ENCODE measurements at regions not wholly inside any gene's neighbourhood (a gene's known extent, or its start where the extent isn't known, plus 50 kb on each side); places are given as distances from the start of the nearest gene placed in this dataset.
A peak's percentile ranks its signal among the peaks of the same experiment; 100 is the strongest.

GRCh38 chr4:163077680-163078079 lies 89.0 kb downstream of the NAF1 start:
- CTCF ChIA-PET, result no interaction called here
- no peaks in the 10 kb centered on the region for H3K27me3 Mint-ChIP-seq
- no peaks in the 10 kb centered on the region for H3K9me3 Mint-ChIP-seq
- H3K36me3 Mint-ChIP-seq, result no peaks in the 10 kb centered on the region
- H3K4me3 Mint-ChIP-seq, result no peak overlapping the region
- H3K27ac Mint-ChIP-seq, result no peak overlapping the region
- no peaks in the 10 kb centered on the region for H3K4me1 Mint-ChIP-seq
- DNase-seq, result no peak

- H3K9me3 Mint-ChIP-seq, result no peaks in the 10 kb centered on the region
- CTCF ChIA-PET, result no interaction called here
Measured at GRCh38 chr4:163072222-163072621, 94.5 kb downstream of the NAF1 start.

GRCh38 chr4:163071308-163071707 lies 95.4 kb downstream of the NAF1 start:
- no peaks in the 10 kb centered on the region for H3K4me1 Mint-ChIP-seq
- CTCF ChIA-PET, result no interaction called here
- no peaks in the 10 kb centered on the region for H3K27me3 Mint-ChIP-seq
- no peak overlapping the region for H3K4me3 Mint-ChIP-seq
- DNase-seq, result no peak
- no peaks in the 10 kb centered on the region for H3K9me3 Mint-ChIP-seq
- H3K27ac Mint-ChIP-seq, result no peak overlapping the region
- no peaks in the 10 kb centered on the region for H3K36me3 Mint-ChIP-seq

More at GRCh38 chr4:163072222-163072621, 94.5 kb downstream of the NAF1 start:
- no peaks in the 10 kb centered on the region for H3K36me3 Mint-ChIP-seq
- no peaks in the 10 kb centered on the region for H3K4me1 Mint-ChIP-seq
- H3K27me3 Mint-ChIP-seq, result no peaks in the 10 kb centered on the region
- no peak for DNase-seq
- no peak overlapping the region for H3K27ac Mint-ChIP-seq
- H3K4me3 Mint-ChIP-seq, result no peak overlapping the region

- no peaks in the 10 kb centered on the region for H3K4me1 Mint-ChIP-seq
- no peak overlapping the region for H3K4me3 Mint-ChIP-seq
- no peak for DNase-seq
- no peaks in the 10 kb centered on the region for H3K9me3 Mint-ChIP-seq
- H3K36me3 Mint-ChIP-seq, result no peaks in the 10 kb centered on the region
- no peaks in the 10 kb centered on the region for H3K27me3 Mint-ChIP-seq
- H3K27ac Mint-ChIP-seq, result no peak overlapping the region
- CTCF ChIA-PET, result no interaction called here
Measured at GRCh38 chr4:163070023-163070422, 96.7 kb downstream of the NAF1 start.

- Mint-ChIP-seq H3K9me3 (no peaks in the 10 kb centered on the region), H3K4me3 (no peak overlapping the region), H3K27me3 (no peaks in the 10 kb centered on the region), H3K27ac (no peak overlapping the region), H3K36me3 (no peaks in the 10 kb centered on the region), H3K4me1 (no peaks in the 10 kb centered on the region)
- CTCF ChIA-PET, result no interaction called here
- DNase-seq, result no peak
Measured at GRCh38 chr4:163063891-163064290, 102.8 kb downstream of the NAF1 start.

- CTCF ChIA-PET, result interaction anchor here (1.0 kb wide), 1 partner anchor 499 kb away, joined by 3 read pairs; no protein-coding TSS in a partner anchor
Measured at GRCh38 chr4:163048447-163048846, 118.2 kb downstream of the NAF1 start.

GRCh38 chr4:163042306-163042705 lies 124.4 kb downstream of the NAF1 start:
- H3K4me3 Mint-ChIP-seq, result no peak overlapping the region
- DNase-seq, result no peak
- CTCF ChIA-PET, result no interaction called here
- H3K27ac Mint-ChIP-seq, result no peak overlapping the region
- no peaks in the 10 kb centered on the region for H3K9me3 Mint-ChIP-seq
- no peaks in the 10 kb centered on the region for H3K27me3 Mint-ChIP-seq
- H3K36me3 Mint-ChIP-seq, result no peaks in the 10 kb centered on the region
- no peaks in the 10 kb centered on the region for H3K4me1 Mint-ChIP-seq

More at GRCh38 chr4:163048447-163048846, 118.2 kb downstream of the NAF1 start:
- no peak overlapping the region for H3K27ac Mint-ChIP-seq
- H3K4me1 Mint-ChIP-seq, result no peaks in the 10 kb centered on the region
- peaks cover 4% of the 10 kb centered on the region for H3K27me3 Mint-ChIP-seq
- H3K36me3 Mint-ChIP-seq, result no peaks in the 10 kb centered on the region
- no peak overlapping the region for H3K4me3 Mint-ChIP-seq
- DNase-seq, result peak; percentile 26
- H3K9me3 Mint-ChIP-seq, result no peaks in the 10 kb centered on the region

- Mint-ChIP-seq H3K27ac (no peak overlapping the region), H3K9me3 (no peaks in the 10 kb centered on the region), H3K4me3 (no peak overlapping the region), H3K36me3 (no peaks in the 10 kb centered on the region), H3K27me3 (no peaks in the 10 kb centered on the region), H3K4me1 (no peaks in the 10 kb centered on the region)
- DNase-seq, result no peak
- CTCF ChIA-PET, result no interaction called here
Measured at GRCh38 chr4:163017135-163017534, 149.6 kb downstream of the NAF1 start.

- no peaks in the 10 kb centered on the region for H3K27me3 Mint-ChIP-seq
- no peak overlapping the region for H3K27ac Mint-ChIP-seq
Measured at GRCh38 chr4:163012816-163013215, 153.9 kb downstream of the NAF1 start.

GRCh38 chr4:163003979-163004378 lies 162.7 kb downstream of the NAF1 start:
- Mint-ChIP-seq H3K4me1 (no peaks in the 10 kb centered on the region), H3K27ac (no peak overlapping the region), H3K27me3 (no peaks in the 10 kb centered on the region), H3K4me3 (no peak overlapping the region), H3K36me3 (no peaks in the 10 kb centered on the region), H3K9me3 (no peaks in the 10 kb centered on the region)
- CTCF ChIA-PET, result no interaction called here
- no peak for DNase-seq

More at GRCh38 chr4:163012816-163013215, 153.9 kb downstream of the NAF1 start:
- no peak overlapping the region for H3K4me3 Mint-ChIP-seq
- H3K9me3 Mint-ChIP-seq, result peaks cover 3% of the 10 kb centered on the region
- CTCF ChIA-PET, result no interaction called here
- DNase-seq, result no peak
- H3K4me1 Mint-ChIP-seq, result no peaks in the 10 kb centered on the region
- H3K36me3 Mint-ChIP-seq, result no peaks in the 10 kb centered on the region

- Mint-ChIP-seq H3K4me3 (no peak overlapping the region), H3K36me3 (no peaks in the 10 kb centered on the region), H3K9me3 (no peaks in the 10 kb centered on the region), H3K4me1 (no peaks in the 10 kb centered on the region), H3K27me3 (no peaks in the 10 kb centered on the region), H3K27ac (no peak overlapping the region)
- CTCF ChIA-PET, result no interaction called here
- no peak for DNase-seq
Measured at GRCh38 chr4:162988530-162988929, 178.2 kb downstream of the NAF1 start.

GRCh38 chr4:162985131-162985530 lies 181.6 kb downstream of the NAF1 start:
- H3K27ac Mint-ChIP-seq, result no peak overlapping the region
- H3K36me3 Mint-ChIP-seq, result no peaks in the 10 kb centered on the region
- no peak overlapping the region for H3K4me3 Mint-ChIP-seq
- no peak for DNase-seq
- no peaks in the 10 kb centered on the region for H3K4me1 Mint-ChIP-seq
- no peaks in the 10 kb centered on the region for H3K9me3 Mint-ChIP-seq
- CTCF ChIA-PET, result no interaction called here
- H3K27me3 Mint-ChIP-seq, result no peaks in the 10 kb centered on the region

- Mint-ChIP-seq H3K4me1 (no peaks in the 10 kb centered on the region), H3K27ac (no peak overlapping the region), H3K9me3 (no peaks in the 10 kb centered on the region), H3K36me3 (no peaks in the 10 kb centered on the region), H3K4me3 (no peak overlapping the region), H3K27me3 (no peaks in the 10 kb centered on the region)
- CTCF ChIA-PET, result no interaction called here
- DNase-seq, result no peak
Measured at GRCh38 chr4:162984621-162985020, 182.1 kb downstream of the NAF1 start.

- Mint-ChIP-seq H3K9me3 (no peaks in the 10 kb centered on the region), H3K4me3 (no peak overlapping the region), H3K27me3 (no peaks in the 10 kb centered on the region), H3K36me3 (no peaks in the 10 kb centered on the region), H3K4me1 (no peaks in the 10 kb centered on the region), H3K27ac (no peak overlapping the region)
- CTCF ChIA-PET, result no interaction called here
- DNase-seq, result no peak
Measured at GRCh38 chr4:162981823-162982222, 184.9 kb downstream of the NAF1 start.

- no peaks in the 10 kb centered on the region for H3K4me1 Mint-ChIP-seq
- H3K36me3 Mint-ChIP-seq, result no peaks in the 10 kb centered on the region
- no peaks in the 10 kb centered on the region for H3K9me3 Mint-ChIP-seq
Measured at GRCh38 chr4:162978398-162978797, 188.3 kb downstream of the NAF1 start.

GRCh38 chr4:162977788-162978187 lies 188.9 kb downstream of the NAF1 start:
- Mint-ChIP-seq H3K27me3 (no peaks in the 10 kb centered on the region), H3K27ac (no peak overlapping the region), H3K36me3 (no peaks in the 10 kb centered on the region), H3K9me3 (no peaks in the 10 kb centered on the region), H3K4me3 (no peak overlapping the region), H3K4me1 (no peaks in the 10 kb centered on the region)
- CTCF ChIA-PET, result no interaction called here
- DNase-seq, result no peak

More at GRCh38 chr4:162978398-162978797, 188.3 kb downstream of the NAF1 start:
- Mint-ChIP-seq H3K27me3 (no peaks in the 10 kb centered on the region), H3K4me3 (no peak overlapping the region), H3K27ac (no peak overlapping the region)
- no peak for DNase-seq
- CTCF ChIA-PET, result no interaction called here

All from activated naive CD4-positive, alpha-beta T cell treated with anti-CD3 and anti-CD28 coated beads, Interleukin-2, amount 10 ng/mL, durations not matched to agents 7 days and 5 days (primary cell).